Kidney epithelial cell (primary cell): ENCODE measurements at regions not wholly inside any gene's neighbourhood (a gene's known extent, or its start where the extent isn't known, plus 50 kb on each side); places are given as distances from the start of the nearest gene placed in this dataset.

Experiments used
- DNase-seq: peaks from one replicate; pipeline ENCODE4 v3.0.0-alpha.2; 2010; ENCODE audit warnings: low read depth
- H3K27me3 ChIP-seq: 2 replicates; pipeline ENCODE4 v1.6.0; 2011; ENCODE audit warnings: low read length; ENCODE audit not compliant: control insufficient read depth, insufficient read depth
- H3K36me3 ChIP-seq: 2 replicates; pipeline ENCODE4 v1.5.1; 2011; ENCODE audit warnings: low read length; ENCODE audit not compliant: control insufficient read depth, insufficient read depth
- H3K4me3 ChIP-seq: 2 replicates; pipeline ENCODE4 v1.5.1; 2011; ENCODE audit warnings: low read depth, mild to moderate bottlenecking, control low read depth, low read length
- TF ChIP-seq, protein P1 (sequence below): IDR thresholded peaks from 2 replicates; pipeline ENCODE4 v1.5.1; 2011; ENCODE audit warnings: mild to moderate bottlenecking, moderate library complexity, low read length, control low read depth, inconsistent platforms; ENCODE audit not compliant: insufficient read depth, poor library complexity, severe bottlenecking

DNA sequence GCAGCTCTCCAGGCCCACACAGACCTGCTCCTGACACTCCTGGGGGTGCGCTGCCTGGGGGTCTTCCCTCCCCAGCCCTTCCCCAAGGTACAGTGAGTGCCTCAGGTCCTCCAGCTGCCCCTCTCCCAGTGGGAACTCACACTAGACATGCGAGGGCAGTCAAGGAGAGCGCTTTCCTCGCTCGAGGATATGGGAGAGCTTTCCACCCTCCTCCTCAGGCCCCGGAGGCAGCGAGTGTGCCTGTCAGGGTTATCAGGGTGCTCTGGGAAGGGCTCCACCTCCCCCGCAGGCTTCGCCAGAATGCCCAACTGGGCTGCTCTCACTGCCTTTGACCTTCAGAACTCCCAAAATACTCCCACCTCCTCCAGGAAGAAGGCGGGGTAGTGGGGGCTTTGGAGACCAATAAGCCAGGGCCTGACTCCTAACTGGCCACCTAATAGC lies 85.7 kb upstream of the LAPTM4A start:
- TF ChIP-seq, protein P1, sequence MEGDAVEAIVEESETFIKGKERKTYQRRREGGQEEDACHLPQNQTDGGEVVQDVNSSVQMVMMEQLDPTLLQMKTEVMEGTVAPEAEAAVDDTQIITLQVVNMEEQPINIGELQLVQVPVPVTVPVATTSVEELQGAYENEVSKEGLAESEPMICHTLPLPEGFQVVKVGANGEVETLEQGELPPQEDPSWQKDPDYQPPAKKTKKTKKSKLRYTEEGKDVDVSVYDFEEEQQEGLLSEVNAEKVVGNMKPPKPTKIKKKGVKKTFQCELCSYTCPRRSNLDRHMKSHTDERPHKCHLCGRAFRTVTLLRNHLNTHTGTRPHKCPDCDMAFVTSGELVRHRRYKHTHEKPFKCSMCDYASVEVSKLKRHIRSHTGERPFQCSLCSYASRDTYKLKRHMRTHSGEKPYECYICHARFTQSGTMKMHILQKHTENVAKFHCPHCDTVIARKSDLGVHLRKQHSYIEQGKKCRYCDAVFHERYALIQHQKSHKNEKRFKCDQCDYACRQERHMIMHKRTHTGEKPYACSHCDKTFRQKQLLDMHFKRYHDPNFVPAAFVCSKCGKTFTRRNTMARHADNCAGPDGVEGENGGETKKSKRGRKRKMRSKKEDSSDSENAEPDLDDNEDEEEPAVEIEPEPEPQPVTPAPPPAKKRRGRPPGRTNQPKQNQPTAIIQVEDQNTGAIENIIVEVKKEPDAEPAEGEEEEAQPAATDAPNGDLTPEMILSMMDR, result no peak

GRCh38 chr2:20136149-20136548 lies 84.7 kb upstream of the LAPTM4A start:
- Histone ChIP-seq H3K36me3 (no peaks in the 10 kb centered on the region), H3K4me3 (no peak overlapping the region), H3K27me3 (peaks cover 2% of the 10 kb centered on the region)
- no peak for DNase-seq
- TF ChIP-seq, protein P1, result no peak

More for the DNA sequence above, 85.7 kb upstream of the LAPTM4A start:
- H3K36me3 ChIP-seq, result no peaks in the 10 kb centered on the region
- peaks cover 2% of the 10 kb centered on the region for H3K27me3 ChIP-seq
- DNase-seq, result no peak
- no peak overlapping the region for H3K4me3 ChIP-seq

DNA sequence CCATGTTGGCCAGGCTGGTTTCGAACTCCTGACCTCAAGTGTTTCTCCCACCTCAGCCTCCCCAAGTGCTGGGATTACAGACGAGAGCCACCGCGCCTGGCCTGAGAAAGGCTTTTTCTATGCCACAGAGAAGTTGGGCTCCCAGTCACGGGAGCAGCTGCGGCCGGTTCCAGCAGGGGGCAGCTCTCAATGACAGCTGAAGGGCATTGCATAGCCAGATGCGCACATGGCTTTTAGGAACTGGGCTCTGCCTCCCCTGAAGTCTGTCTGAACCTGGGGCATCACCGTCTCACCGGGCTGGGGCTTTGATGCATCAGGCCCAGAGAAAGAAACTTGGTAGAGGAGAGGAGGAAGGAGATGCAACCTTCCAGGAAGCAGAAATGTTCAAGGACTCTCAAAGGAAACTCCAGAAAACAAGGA lies 84.2 kb upstream of the LAPTM4A start:
- no peaks in the 10 kb centered on the region for H3K36me3 ChIP-seq
- TF ChIP-seq, protein P1, result peak; percentile 88
- no peak for DNase-seq

DNA sequence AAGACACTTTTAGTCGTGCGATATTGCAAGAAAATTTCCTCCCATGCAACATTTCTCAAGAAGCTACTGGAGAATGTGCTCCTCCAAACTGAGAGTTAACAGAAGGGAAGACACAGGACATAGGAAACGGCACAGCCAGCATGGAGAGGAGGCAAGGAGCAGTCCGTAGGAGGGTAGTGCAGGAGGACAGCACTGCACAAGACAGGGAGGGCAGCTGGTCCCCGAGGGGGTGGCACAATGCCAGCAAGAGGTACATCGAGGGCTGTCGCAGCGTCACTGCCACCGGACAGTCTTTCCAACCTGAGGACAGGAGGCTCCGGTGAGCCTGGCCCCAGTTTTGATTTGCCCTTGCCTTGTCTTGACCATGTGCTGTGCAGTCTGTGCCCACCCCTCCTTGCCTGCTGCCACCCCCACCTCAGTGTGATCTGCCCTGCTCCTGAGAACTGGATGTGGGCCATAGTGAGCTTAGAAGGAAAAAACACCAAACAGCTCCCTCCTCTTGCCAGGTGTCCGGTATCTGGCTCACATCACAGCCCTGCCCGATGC lies 81.6 kb upstream of the LAPTM4A start:
- DNase-seq, result no peak
- Histone ChIP-seq H3K4me3 (no peak overlapping the region), H3K36me3 (no peaks in the 10 kb centered on the region), H3K27me3 (peaks cover 2% of the 10 kb centered on the region)
- TF ChIP-seq, protein P1, result no peak

More for the DNA sequence above, 84.2 kb upstream of the LAPTM4A start:
- Histone ChIP-seq H3K27me3 (peaks cover 2% of the 10 kb centered on the region), H3K4me3 (no peak overlapping the region)

DNA sequence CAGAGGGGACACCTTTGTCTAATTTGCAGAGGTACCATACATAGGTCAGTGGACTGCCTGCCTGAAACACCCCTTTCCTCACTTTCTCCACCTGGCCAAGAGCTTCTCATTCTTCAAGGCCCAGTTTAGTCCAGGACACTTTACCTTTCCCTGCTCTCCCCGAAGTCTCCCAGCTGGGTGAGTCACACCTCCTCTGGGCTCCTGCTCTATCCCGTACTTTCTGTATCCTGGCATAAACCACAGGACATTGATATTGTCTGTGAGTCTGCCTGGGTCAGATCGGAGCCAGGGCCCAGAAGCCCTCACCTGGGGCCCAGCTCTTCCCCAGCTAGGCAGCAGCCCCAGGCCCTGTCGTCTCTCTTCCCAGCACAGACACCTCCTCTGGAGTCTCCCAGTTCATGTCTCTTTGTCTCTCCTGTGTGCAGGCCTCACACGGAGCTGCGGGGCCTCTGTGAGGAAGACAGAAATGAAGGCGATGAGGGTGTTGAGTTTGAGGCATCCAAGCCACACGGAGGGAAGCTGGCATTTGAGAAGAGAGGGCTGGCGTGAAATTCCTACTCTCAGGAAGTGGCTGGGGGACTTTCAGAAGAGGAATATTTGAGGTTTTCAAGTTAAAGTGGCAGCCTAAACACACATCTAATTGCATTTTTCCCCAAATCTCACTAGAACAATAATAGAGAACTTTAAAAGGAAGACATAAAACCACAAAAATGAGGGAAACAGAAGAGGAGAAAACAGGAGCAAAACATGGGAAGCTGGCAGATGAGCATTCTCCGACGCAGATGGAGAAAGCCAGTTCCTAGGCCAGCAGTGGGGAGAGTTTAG lies 79.6 kb upstream of the LAPTM4A start:
- TF ChIP-seq, protein P1, result no peak
- H3K4me3 ChIP-seq, result no peak overlapping the region
- peaks cover 2% of the 10 kb centered on the region for H3K27me3 ChIP-seq
- no peaks in the 10 kb centered on the region for H3K36me3 ChIP-seq
- DNase-seq, result no peak
